H1 (cell line): ENCODE measurements at regions not wholly inside any gene's neighbourhood (a gene's known extent, or its start where the extent isn't known, plus 50 kb on each side); places are given as distances from the start of the nearest gene placed in this dataset.

ENCODE experiments used
- CTCF ChIA-PET: fragments of 300-600 bp; sonication (Branson Sonifier 250); formaldehyde crosslinking; loops from one replicate; lab custom pipeline; 2021; ENCODE audit not compliant: partially characterized antibody; lab: Charles Lee
- POLR2A ChIA-PET: fragments of 300-600 bp; sonication (Branson Sonifier 250); formaldehyde crosslinking; loops from one replicate; lab custom pipeline; 2021; ENCODE audit warnings: inconsistent platforms; ENCODE audit not compliant: partially characterized antibody; lab: Charles Lee
- DNase-seq, 2 experiments: peaks; one replicate each; pipeline versions ENCODE4 v3.0.0 to v3.0.0-alpha.2; 2010 to 2022; ENCODE audit warnings: low spot score in 2 of 2, low read depth in 1 of 2, mixed read lengths in 1 of 2
- FAIRE-seq: peaks from 2 replicates; lab custom pipeline; 2011; peaks lifted over from hg19 to GRCh38; lab: Jason Lieb, UNC
- H2AFZ ChIP-seq: 2 replicates; pipeline ENCODE4 v1.8.1; 2012; ENCODE audit warnings: low read length, inconsistent platforms
- H2AK5ac ChIP-seq: 2 replicates; pipeline ENCODE4 v1.6.1; 2013; ENCODE audit warnings: low read depth, low read length
- H2BK120ac ChIP-seq: replicated peaks from 2 replicates; pipeline ENCODE3; 2013; ENCODE audit warnings: low read depth, low read length, inconsistent platforms
- H2BK12ac ChIP-seq: 2 replicates; pipeline ENCODE4 v1.6.1; 2013; ENCODE audit warnings: low read depth, low read length
- H2BK15ac ChIP-seq: 2 replicates; pipeline ENCODE4 v1.6.1; 2013; ENCODE audit warnings: low read length
- H2BK20ac ChIP-seq: 2 replicates; pipeline ENCODE4 v1.6.1; 2013; ENCODE audit warnings: low read length
- H2BK5ac ChIP-seq: 2 replicates; pipeline ENCODE4 v1.6.1; 2013; ENCODE audit warnings: low read depth, low read length
- H3K14ac ChIP-seq: 2 replicates; pipeline ENCODE4 v1.6.1; 2013; ENCODE audit warnings: inconsistent platforms; ENCODE audit not compliant: insufficient read length
- H3K18ac ChIP-seq: 2 replicates; pipeline ENCODE4 v1.6.1; 2013; ENCODE audit warnings: low read length; ENCODE audit errors: extremely low read depth
- H3K23ac ChIP-seq: 2 replicates; pipeline ENCODE4 v1.6.1; 2013; ENCODE audit warnings: inconsistent platforms; ENCODE audit not compliant: insufficient read length
- H3K23me2 ChIP-seq: 2 replicates; pipeline ENCODE4 v1.6.1; 2013; ENCODE audit warnings: low read depth, low read length
- H3K27ac ChIP-seq: 2 replicates; pipeline ENCODE4 v1.6.1; 2011; ENCODE audit warnings: low read depth, low read length, inconsistent platforms
- H3K27me3 ChIP-seq, 4 experiments: replicated peaks in 1 of 4; 1 replicate in 1 of 4; 2 replicates in 3 of 4; pipeline versions ENCODE4 v1.6.1 to v1.8.1; 2011 to 2013; ENCODE audit warnings: low read length in 3 of 4, mild to moderate bottlenecking in 3 of 4, inconsistent platforms in 2 of 4, mixed read lengths in 2 of 4, moderate library complexity in 1 of 4; ENCODE audit not compliant: control insufficient read depth in 3 of 4, insufficient read depth in 3 of 4; ENCODE audit errors: extremely low read depth in 1 of 4
- H3K36me3 ChIP-seq, 4 experiments: 2 replicates each; pipeline versions ENCODE4 v1.6.1 to v1.8.1; 2011 to 2013; ENCODE audit warnings: mild to moderate bottlenecking in 4 of 4, low read length in 3 of 4, moderate library complexity in 2 of 4, control low read depth in 1 of 4, inconsistent platforms in 1 of 4; ENCODE audit not compliant: insufficient read depth in 4 of 4, control insufficient read depth in 2 of 4
- H3K4ac ChIP-seq: replicated peaks from 2 replicates; pipeline ENCODE3; 2013; ENCODE audit warnings: low read length, low read depth, mixed read lengths, inconsistent platforms; ENCODE audit not compliant: insufficient read length
- H3K4me1 ChIP-seq, 4 experiments: replicated peaks in 1 of 4; 1 replicate in 1 of 4; 2 replicates in 3 of 4; pipeline versions ENCODE4 v1.6.1 to v1.8.1; 2011 to 2013; ENCODE audit warnings: low read length in 3 of 4, inconsistent platforms in 2 of 4, mixed read lengths in 1 of 4; ENCODE audit not compliant: insufficient read depth in 4 of 4, control insufficient read depth in 3 of 4
- H3K4me2 ChIP-seq, 2 experiments: 2 replicates each; pipeline versions ENCODE4 v1.6.1 to v1.8.1; 2011 to 2013; ENCODE audit warnings: low read depth in 2 of 2, low read length in 2 of 2, control low read depth in 1 of 2, inconsistent platforms in 1 of 2, mild to moderate bottlenecking in 1 of 2; ENCODE audit not compliant: insufficient read depth in 1 of 2
- H3K4me3 ChIP-seq, 4 experiments: fragments of 200-600, 300-600 bp in 1 of 4; sonication (generic), shearing (Covaris generic), sonication (Bioruptor Twin) in 1 of 4; 2 replicates each; pipeline versions ENCODE4 v1.5.1 to v1.8.1; 2011 to 2016; ENCODE audit warnings: low read length in 4 of 4, low read depth in 3 of 4, control low read depth in 2 of 4, inconsistent platforms in 2 of 4, mild to moderate bottlenecking in 2 of 4, mixed read lengths in 1 of 4, moderate library complexity in 1 of 4; ENCODE audit not compliant: insufficient read depth in 2 of 4; ENCODE audit errors: extremely low read depth in 1 of 4
- H3K56ac ChIP-seq: replicated peaks from 2 replicates; pipeline ENCODE3; 2013; ENCODE audit warnings: low read depth, mild to moderate bottlenecking, mixed read lengths, low read length, inconsistent platforms; ENCODE audit not compliant: insufficient read length
- H3K79me1 ChIP-seq: 2 replicates; pipeline ENCODE4 v1.6.1; 2013; ENCODE audit warnings: low read depth, low read length, control low read depth
- H3K79me2 ChIP-seq, 2 experiments: 2 replicates each; pipeline versions ENCODE4 v1.6.1 to v1.8.1; 2012 to 2013; ENCODE audit warnings: low read length in 2 of 2, mild to moderate bottlenecking in 2 of 2, inconsistent platforms in 1 of 2; ENCODE audit not compliant: insufficient read depth in 2 of 2, control insufficient read depth in 1 of 2
- H3K9ac ChIP-seq, 4 experiments: replicated peaks in 1 of 4; 1 replicate in 1 of 4; 2 replicates in 3 of 4; pipeline versions ENCODE4 v1.6.1 to v1.8.1; 2011 to 2013; ENCODE audit warnings: low read depth in 3 of 4, low read length in 3 of 4, control low read depth in 2 of 4, mild to moderate bottlenecking in 2 of 4, moderate library complexity in 2 of 4, inconsistent platforms in 1 of 4; ENCODE audit errors: extremely low read depth in 1 of 4
- H3K9me3 ChIP-seq, 2 experiments: 2 replicates each; pipeline versions ENCODE4 v1.6.1 to v1.8.1; 2012 to 2013; ENCODE audit warnings: mild to moderate bottlenecking in 2 of 2, moderate library complexity in 2 of 2, control low read depth in 1 of 2, inconsistent platforms in 1 of 2, low read depth in 1 of 2, low read length in 1 of 2, mixed read lengths in 1 of 2; ENCODE audit not compliant: insufficient read depth in 2 of 2
- H4K20me1 ChIP-seq, 2 experiments: replicated peaks in 1 of 2; 2 replicates each; pipeline versions ENCODE3 to v1.8.1; 2011 to 2013; ENCODE audit warnings: inconsistent platforms in 2 of 2, low read length in 2 of 2, mild to moderate bottlenecking in 1 of 2; ENCODE audit not compliant: insufficient read depth in 2 of 2, control insufficient read depth in 1 of 2
- H4K5ac ChIP-seq: 2 replicates; pipeline ENCODE4 v1.6.1; 2013; ENCODE audit warnings: low read length, low read depth, mixed read lengths, inconsistent platforms; ENCODE audit not compliant: insufficient read length
- H4K8ac ChIP-seq: 2 replicates; pipeline ENCODE4 v1.8.0; 2013; ENCODE audit warnings: mild to moderate bottlenecking, moderate library complexity, low read length, inconsistent platforms; ENCODE audit not compliant: insufficient read depth; ENCODE audit errors: extremely low read depth
- H4K91ac ChIP-seq: replicated peaks from 2 replicates; pipeline ENCODE3; 2013; ENCODE audit warnings: low read length, mixed read lengths, inconsistent platforms; ENCODE audit not compliant: insufficient read length
- POU5F1 ChIP-seq: IDR thresholded peaks from 2 replicates; pipeline ENCODE4 v1.6.1; 2011; ENCODE audit warnings: low read depth, mild to moderate bottlenecking, low read length, moderate library complexity

DNA sequence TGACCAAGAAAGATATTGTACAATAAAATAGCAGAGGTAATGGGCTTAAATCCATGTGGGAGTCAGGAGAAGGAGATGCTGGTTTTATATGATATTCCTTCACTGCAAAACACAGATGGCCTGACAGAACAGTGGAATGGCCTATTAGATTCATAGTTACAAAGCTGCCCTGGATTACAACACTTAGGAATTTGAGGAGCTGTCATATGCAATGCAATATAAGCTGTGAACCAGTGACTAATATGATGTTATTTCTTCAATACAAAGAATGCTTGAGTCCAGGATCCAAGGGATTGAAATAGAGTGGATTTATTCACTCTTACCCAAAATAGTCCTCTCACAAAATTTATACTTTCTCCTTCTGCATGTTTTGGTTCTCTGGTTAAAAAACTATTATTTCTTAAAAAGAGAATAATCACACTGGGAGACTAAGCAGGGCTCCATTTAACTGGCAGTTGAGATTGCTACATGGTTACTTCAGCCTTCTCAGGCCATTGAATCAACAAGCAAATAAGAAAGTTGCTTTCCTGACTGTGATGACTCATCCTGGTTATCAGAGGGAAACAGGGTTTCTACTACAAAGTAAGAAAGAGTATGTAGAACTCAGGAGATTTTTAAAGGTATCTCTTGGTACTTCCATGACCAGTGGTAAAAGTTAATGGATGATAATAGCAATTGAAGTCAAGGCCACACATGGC is 79.8 kb upstream of the ZPLD1 start:
- Histone ChIP-seq H4K20me1 (no peaks in the 10 kb centered on the region), H4K5ac (no peak overlapping the region), H3K36me3 (no peaks in the 10 kb centered on the region), H3K14ac (no peak overlapping the region), H3K9me3 (no peaks in the 10 kb centered on the region), H3K4me2 (no peak overlapping the region)
- no peak for DNase-seq
- POLR2A ChIA-PET: no interaction called here
- TF ChIP-seq POU5F1: no peak
- TF ChIP-seq, all 59 proteins: peak for 0
- H2AFZ ChIP-seq: no peak overlapping the region
- no peak overlapping the region for H3K4me3 ChIP-seq
- H3K27me3 ChIP-seq: no peaks in the 10 kb centered on the region
- no peak overlapping the region for H2BK120ac ChIP-seq
- H3K79me2 ChIP-seq: no peaks in the 10 kb centered on the region
- no peak overlapping the region for H3K27ac ChIP-seq
- no peak overlapping the region for H2BK15ac ChIP-seq
- H3K4ac ChIP-seq: no peak overlapping the region
- no peak overlapping the region for H2BK12ac ChIP-seq
- H3K79me1 ChIP-seq: no peaks in the 10 kb centered on the region
- no peaks in the 10 kb centered on the region for H3K23me2 ChIP-seq
- no peak overlapping the region for H4K8ac ChIP-seq
- no peak overlapping the region for H3K23ac ChIP-seq
- H2BK5ac ChIP-seq: no peak overlapping the region
- FAIRE-seq: no peak
- CTCF ChIA-PET: no interaction called here
- H2BK20ac ChIP-seq: no peak overlapping the region
- H3K56ac ChIP-seq: no peak overlapping the region
- H4K91ac ChIP-seq: no peak overlapping the region
- peaks cover 0 to 3% (median 0%) of the 10 kb centered on the region in 4 experiments; a peak in 1 of 7 replicates for H3K4me1 ChIP-seq
- no peak overlapping the region for H3K9ac ChIP-seq
- H2AK5ac ChIP-seq: no peak overlapping the region
- H3K18ac ChIP-seq: no peak overlapping the region
